ENCODE measurements at regions not wholly inside any gene's neighbourhood (a gene's known extent, or its start where the extent isn't known, plus 50 kb on each side); places are given as distances from the start of the nearest gene placed in this dataset.

DNA sequence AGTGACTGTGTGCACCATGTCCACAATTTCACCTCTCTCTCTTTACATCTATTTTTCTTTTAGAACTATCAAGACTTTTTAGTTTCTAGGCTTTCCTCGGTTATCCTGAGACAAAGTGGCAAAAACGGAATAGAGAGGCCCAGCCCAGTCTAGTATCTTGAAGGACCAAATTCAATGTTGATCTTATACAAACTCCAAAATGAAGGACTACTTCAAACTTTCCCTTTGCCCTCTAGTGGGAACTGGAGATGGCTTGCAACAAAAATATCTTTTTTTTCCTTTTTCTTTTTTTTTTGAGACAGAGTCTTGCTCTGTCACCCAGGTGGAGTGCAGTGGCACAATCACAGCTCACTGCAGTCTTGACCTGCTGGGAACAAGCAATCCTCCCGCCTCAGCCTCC lies 338.5 kb upstream of the UMPS start:
- H4K20me1 ChIP-seq (ENCODE audit: control insufficient read depth, extremely low read depth, insufficient read depth, low read length), result no peaks in the 10 kb centered on the region
- H3K79me2 ChIP-seq (ENCODE audit: control insufficient read depth, insufficient read depth, low read length), result no peaks in the 10 kb centered on the region
- H3K9ac ChIP-seq (ENCODE audit: insufficient read depth, low read length), result no peak overlapping the region
- no peak overlapping the region for H3K4me3 ChIP-seq (replicated peaks in 1 of 4; ENCODE audit: control extremely low read depth in 1 of 4, insufficient read depth in 1 of 4, low read depth in 3 of 4, low read length in 4 of 4)
- no peak for DNase-seq (ENCODE audit: low read depth in 2 of 2)
- no peaks in the 10 kb centered on the region for H3K36me3 ChIP-seq (ENCODE audit: control insufficient read depth, insufficient read depth, low read length)
- H2AFZ ChIP-seq (ENCODE audit: low read length), result no peak overlapping the region
- H3K27me3 ChIP-seq (ENCODE audit: control insufficient read depth, insufficient read depth, low read length), result no peaks in the 10 kb centered on the region
- TF ChIP-seq, protein P1, sequence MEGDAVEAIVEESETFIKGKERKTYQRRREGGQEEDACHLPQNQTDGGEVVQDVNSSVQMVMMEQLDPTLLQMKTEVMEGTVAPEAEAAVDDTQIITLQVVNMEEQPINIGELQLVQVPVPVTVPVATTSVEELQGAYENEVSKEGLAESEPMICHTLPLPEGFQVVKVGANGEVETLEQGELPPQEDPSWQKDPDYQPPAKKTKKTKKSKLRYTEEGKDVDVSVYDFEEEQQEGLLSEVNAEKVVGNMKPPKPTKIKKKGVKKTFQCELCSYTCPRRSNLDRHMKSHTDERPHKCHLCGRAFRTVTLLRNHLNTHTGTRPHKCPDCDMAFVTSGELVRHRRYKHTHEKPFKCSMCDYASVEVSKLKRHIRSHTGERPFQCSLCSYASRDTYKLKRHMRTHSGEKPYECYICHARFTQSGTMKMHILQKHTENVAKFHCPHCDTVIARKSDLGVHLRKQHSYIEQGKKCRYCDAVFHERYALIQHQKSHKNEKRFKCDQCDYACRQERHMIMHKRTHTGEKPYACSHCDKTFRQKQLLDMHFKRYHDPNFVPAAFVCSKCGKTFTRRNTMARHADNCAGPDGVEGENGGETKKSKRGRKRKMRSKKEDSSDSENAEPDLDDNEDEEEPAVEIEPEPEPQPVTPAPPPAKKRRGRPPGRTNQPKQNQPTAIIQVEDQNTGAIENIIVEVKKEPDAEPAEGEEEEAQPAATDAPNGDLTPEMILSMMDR (conservative IDR thresholded peaks at IDR 0.05 in 1 of 2, IDR thresholded peaks at IDR 0.05 in 1 of 2; ENCODE audit: low read depth in 1 of 2, low read length in 2 of 2), result no peak
- TF ChIP-seq EZH2 (IDR thresholded peaks at IDR 0.05; ENCODE audit: low read length, missing control alignments), result no peak
- H3K9me3 ChIP-seq (ENCODE audit: control insufficient read depth, insufficient read depth, low read depth, low read length), result no peaks in the 10 kb centered on the region
- H3K27ac ChIP-seq (ENCODE audit: insufficient read depth, low read length), result no peak overlapping the region
- no peak overlapping the region for H3K4me2 ChIP-seq (ENCODE audit: extremely low read depth, insufficient read depth, low read length)
- no peaks in the 10 kb centered on the region for H3K4me1 ChIP-seq (ENCODE audit: control insufficient read depth, extremely low read depth, insufficient read depth, low read length)

DNA sequence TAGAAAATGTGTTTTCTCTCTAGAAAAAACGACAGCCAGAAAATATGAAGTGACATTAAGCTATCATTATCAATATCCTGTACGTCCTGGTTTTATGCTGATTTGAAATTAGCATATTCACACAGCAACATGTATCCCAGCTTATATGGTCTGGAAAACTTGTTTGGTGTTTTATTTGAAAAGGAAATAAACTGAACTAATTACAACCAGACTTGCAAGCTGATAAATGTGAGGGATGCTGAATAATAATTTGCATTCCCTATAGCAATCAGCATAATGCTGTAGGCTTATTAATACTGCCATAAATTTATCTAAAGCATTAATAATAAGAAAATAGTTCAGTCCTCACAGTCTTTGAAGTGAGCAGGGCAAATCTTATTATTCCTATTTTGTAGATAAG lies 336.9 kb upstream of the UMPS start:
- Histone ChIP-seq H3K27ac (ENCODE audit: insufficient read depth, low read length) (no peak overlapping the region), H4K20me1 (ENCODE audit: control insufficient read depth, extremely low read depth, insufficient read depth, low read length) (no peaks in the 10 kb centered on the region), H3K9ac (ENCODE audit: insufficient read depth, low read length) (no peak overlapping the region), H3K79me2 (ENCODE audit: control insufficient read depth, insufficient read depth, low read length) (no peaks in the 10 kb centered on the region), H3K27me3 (ENCODE audit: control insufficient read depth, insufficient read depth, low read length) (no peaks in the 10 kb centered on the region), H3K36me3 (ENCODE audit: control insufficient read depth, insufficient read depth, low read length) (no peaks in the 10 kb centered on the region), H2AFZ (ENCODE audit: low read length) (no peak overlapping the region), H3K4me1 (ENCODE audit: control insufficient read depth, extremely low read depth, insufficient read depth, low read length) (no peaks in the 10 kb centered on the region), H3K4me3 (replicated peaks in 1 of 4; ENCODE audit: control extremely low read depth in 1 of 4, insufficient read depth in 1 of 4, low read depth in 3 of 4, low read length in 4 of 4) (no peak overlapping the region), H3K9me3 (ENCODE audit: control insufficient read depth, insufficient read depth, low read depth, low read length) (no peaks in the 10 kb centered on the region), H3K4me2 (ENCODE audit: extremely low read depth, insufficient read depth, low read length) (no peak overlapping the region)
- DNase-seq (ENCODE audit: low read depth in 2 of 2), result no peak
- TF ChIP-seq, protein P1 (conservative IDR thresholded peaks at IDR 0.05 in 1 of 2, IDR thresholded peaks at IDR 0.05 in 1 of 2; ENCODE audit: low read depth in 1 of 2, low read length in 2 of 2), result no peak

DNA sequence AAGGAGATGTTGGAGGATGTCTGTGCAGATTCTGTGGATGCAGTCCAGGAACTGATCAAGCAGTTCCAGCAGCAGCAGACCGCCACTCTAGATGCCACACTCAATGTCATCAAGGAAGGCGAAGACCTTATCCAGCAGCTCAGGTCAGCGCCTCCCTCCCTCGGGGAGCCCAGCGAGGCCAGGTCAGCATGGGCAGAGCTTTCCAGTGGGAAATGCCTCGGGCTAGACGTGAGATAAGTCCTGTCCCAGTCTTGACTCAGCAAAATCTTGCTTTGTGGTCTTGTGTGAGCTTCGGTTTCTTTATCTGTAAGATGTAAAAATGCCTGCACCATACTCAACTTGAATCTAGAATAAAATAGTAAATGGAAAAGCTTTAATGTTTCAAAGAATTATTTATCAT lies 335.1 kb upstream of the UMPS start:
- H4K20me1 ChIP-seq (ENCODE audit: control insufficient read depth, extremely low read depth, insufficient read depth, low read length), result no peaks in the 10 kb centered on the region
- peak in 1 of 2 donors; percentile 12 for DNase-seq (ENCODE audit: low read depth in 2 of 2)
- TF ChIP-seq EZH2 (IDR thresholded peaks at IDR 0.05; ENCODE audit: low read length, missing control alignments), result no peak
- TF ChIP-seq, protein P1 (conservative IDR thresholded peaks at IDR 0.05 in 1 of 2, IDR thresholded peaks at IDR 0.05 in 1 of 2; ENCODE audit: low read depth in 1 of 2, low read length in 2 of 2), result no peak

More for the DNA sequence above, 335.1 kb upstream of the UMPS start:
- no peaks in the 10 kb centered on the region for H3K4me1 ChIP-seq (ENCODE audit: control insufficient read depth, extremely low read depth, insufficient read depth, low read length)
- no peak overlapping the region for H3K9ac ChIP-seq (ENCODE audit: insufficient read depth, low read length)
- H3K36me3 ChIP-seq (ENCODE audit: control insufficient read depth, insufficient read depth, low read length), result no peaks in the 10 kb centered on the region
- no peaks in the 10 kb centered on the region for H3K79me2 ChIP-seq (ENCODE audit: control insufficient read depth, insufficient read depth, low read length)
- no peak overlapping the region for H3K4me3 ChIP-seq (replicated peaks in 1 of 4; ENCODE audit: control extremely low read depth in 1 of 4, insufficient read depth in 1 of 4, low read depth in 3 of 4, low read length in 4 of 4)
- no peaks in the 10 kb centered on the region for H3K27me3 ChIP-seq (ENCODE audit: control insufficient read depth, insufficient read depth, low read length)
- H3K9me3 ChIP-seq (ENCODE audit: control insufficient read depth, insufficient read depth, low read depth, low read length), result no peaks in the 10 kb centered on the region
- H3K4me2 ChIP-seq (ENCODE audit: extremely low read depth, insufficient read depth, low read length), result no peak overlapping the region
- H3K27ac ChIP-seq (ENCODE audit: insufficient read depth, low read length), result no peak overlapping the region
- no peak overlapping the region for H2AFZ ChIP-seq (ENCODE audit: low read length)

Measured in fibroblast of lung (primary cell).